GM23338 (cell line): ENCODE measurements at regions not wholly inside any gene's neighbourhood (a gene's known extent, or its start where the extent isn't known, plus 50 kb on each side); places are given as distances from the start of the nearest gene placed in this dataset.

Experiments used
- ATAC-seq: fragments of 200-7000 bp; cut with Tn5 transposase; 3 replicates; pipeline ENCODE4 v1.9.1; 2020
- DNase-seq: peaks from one replicate; pipeline ENCODE4 v3.0.0-alpha.2; 2015; ENCODE audit warnings: low spot score
- H2AFZ ChIP-seq: fragments of 200-600 bp; sonication (generic); 2 replicates; pipeline ENCODE4 v1.8.0; 2016; ENCODE audit warnings: antibody characterized with exemption, mild to moderate bottlenecking, moderate library complexity
- H3F3A ChIP-seq: fragments of 200-600 bp; sonication (generic); replicated peaks from 2 replicates; pipeline ENCODE4 v1.8.0; 2017; ENCODE audit warnings: antibody characterized with exemption, mixed run types, low read depth
- H3K27ac ChIP-seq: fragments of 200-600 bp; sonication (generic); 2 replicates; pipeline ENCODE4 v1.6.1; 2016; ENCODE audit warnings: low read depth
- H3K27me3 ChIP-seq: fragments of 200-600 bp; sonication (generic); 2 replicates; pipeline ENCODE4 v1.8.0; 2016; ENCODE audit warnings: mild to moderate bottlenecking, mixed run types, moderate library complexity; ENCODE audit not compliant: insufficient read depth
- H3K36me3 ChIP-seq: fragments of 200-600 bp; sonication (generic); 2 replicates; pipeline ENCODE4 v1.8.0; 2016; ENCODE audit warnings: mild to moderate bottlenecking; ENCODE audit not compliant: insufficient read depth
- H3K4me1 ChIP-seq: fragments of 200-600 bp; sonication (generic); 2 replicates; pipeline ENCODE4 v1.8.0; 2016; ENCODE audit warnings: mild to moderate bottlenecking, moderate library complexity; ENCODE audit not compliant: insufficient read depth
- H3K4me2 ChIP-seq: fragments of 200-600 bp; sonication (generic); 2 replicates; pipeline ENCODE4 v1.7.1; 2017; ENCODE audit warnings: mixed run types
- H3K4me3 ChIP-seq: fragments of 200-600 bp; sonication (generic); 2 replicates; pipeline ENCODE4 v1.6.1; 2016; ENCODE audit warnings: mixed run types
- H3K79me2 ChIP-seq: fragments of 200-600 bp; sonication (generic); replicated peaks from 2 replicates; pipeline ENCODE4 v1.8.0; 2017; ENCODE audit warnings: mild to moderate bottlenecking; ENCODE audit not compliant: insufficient read depth
- H3K9me2 ChIP-seq: fragments of 200-600 bp; sonication (generic); 2 replicates; pipeline ENCODE4 v1.8.0; 2017; ENCODE audit not compliant: insufficient read depth
- H4K20me1 ChIP-seq: fragments of 200-600 bp; sonication (generic); replicated peaks from 2 replicates; pipeline ENCODE4 v1.8.0; 2017; ENCODE audit warnings: mild to moderate bottlenecking; ENCODE audit not compliant: insufficient read depth
- H3K27ac Mint-ChIP-seq: 2 replicates; pipeline ENCODE4 v1.8.0; 2020; ENCODE audit warnings: inconsistent platforms, mild to moderate bottlenecking, moderate library complexity, mixed read lengths
- H3K27me3 Mint-ChIP-seq: 3 replicates; pipeline ENCODE4 v1.8.0; 2022; ENCODE audit warnings: low read depth, mild to moderate bottlenecking, moderate library complexity, mixed read lengths, inconsistent platforms; ENCODE audit not compliant: insufficient read depth, poor library complexity
- H3K36me3 Mint-ChIP-seq: 3 replicates; pipeline ENCODE4 v1.8.0; 2021; ENCODE audit warnings: low read depth, mild to moderate bottlenecking, inconsistent platforms, moderate library complexity, mixed read lengths
- H3K4me1 Mint-ChIP-seq: 3 replicates; pipeline ENCODE4 v1.8.0; 2020; ENCODE audit warnings: mild to moderate bottlenecking, inconsistent platforms, mixed read lengths
- H3K4me3 Mint-ChIP-seq: 3 replicates; pipeline ENCODE4 v1.8.0; 2021; ENCODE audit warnings: moderate library complexity, mild to moderate bottlenecking, inconsistent platforms, mixed read lengths
- H3K9me3 Mint-ChIP-seq: 3 replicates; pipeline ENCODE4 v1.8.0; 2020; ENCODE audit warnings: moderate library complexity, mild to moderate bottlenecking, inconsistent platforms, mixed read lengths
- ETS1 ChIP-seq: IDR thresholded peaks from 2 replicates; pipeline ENCODE4 v1.6.1; 2016; ENCODE audit warnings: antibody characterized with exemption
- EZH2phosphoT487 ChIP-seq: fragments of 200-600 bp; sonication (generic); IDR thresholded peaks from one replicate; pipeline ENCODE4 v1.8.1; 2018; ENCODE audit warnings: antibody characterized with exemption; ENCODE audit not compliant: unreplicated experiment
- POLR2AphosphoS5 ChIP-seq: IDR thresholded peaks from 2 replicates; pipeline ENCODE4 v1.6.1; 2016; ENCODE audit warnings: antibody characterized with exemption, low read depth
- ZNF462 ChIP-seq: fragments of 250-450 bp; sonication (Bioruptor Pico); IDR thresholded peaks from 2 replicates; pipeline ENCODE4 v1.5.0; 2020; ENCODE audit warnings: mild to moderate bottlenecking, moderate library complexity

GRCh38 chrX:45309096-45309495, 108.4 kb upstream of the DIPK2B start (continued):
- TF ChIP-seq ZNF462: no peak
- TF ChIP-seq POLR2AphosphoS5: no peak
- no peak for TF ChIP-seq ETS1
- no peak for TF ChIP-seq EZH2phosphoT487

GRCh38 chrX:45306794-45307193, 106.1 kb upstream of the DIPK2B start:
- H3K27ac ChIP-seq: no peak overlapping the region
- DNase-seq (no peak), ATAC-seq (no peak)
- no peaks in the 10 kb centered on the region for H3K27me3 ChIP-seq
- H3K4me3 Mint-ChIP-seq: no peak overlapping the region
- no peaks in the 10 kb centered on the region for H3K27me3 Mint-ChIP-seq
- no peaks in the 10 kb centered on the region; the same call in 1 of the 3 replicates for H3K9me3 Mint-ChIP-seq
- H4K20me1 ChIP-seq: no peaks in the 10 kb centered on the region
- no peak overlapping the region for H3K4me3 ChIP-seq
- no peaks in the 10 kb centered on the region for H3K4me1 ChIP-seq
- H2AFZ ChIP-seq: no peak overlapping the region
- H3K9me2 ChIP-seq: no peaks in the 10 kb centered on the region
- no peaks in the 10 kb centered on the region for H3F3A ChIP-seq
- no peaks in the 10 kb centered on the region for H3K79me2 ChIP-seq
- H3K36me3 ChIP-seq: no peaks in the 10 kb centered on the region
- no peak overlapping the region for H3K27ac Mint-ChIP-seq
- no peak overlapping the region for H3K4me2 ChIP-seq
- H3K36me3 Mint-ChIP-seq: no peaks in the 10 kb centered on the region
- no peaks in the 10 kb centered on the region for H3K4me1 Mint-ChIP-seq
- TF ChIP-seq POLR2AphosphoS5: no peak
- TF ChIP-seq ZNF462: no peak
